Panc1 (cell line): ENCODE measurements at regions not wholly inside any gene's neighbourhood (a gene's known extent, or its start where the extent isn't known, plus 50 kb on each side); places are given as distances from the start of the nearest gene placed in this dataset.

Source experiments
- ATAC-seq: fragments of 200-7000 bp; cut with Tn5 transposase; 2 replicates; pipeline ENCODE4 v1.9.1; 2020; ENCODE audit warnings: mild to moderate bottlenecking, moderate library complexity
- BruUV-seq: library from RNA; stranded (reverse); fragments of 400-500 nt; replicated peaks from 2 replicates; lab custom pipeline; 2021; lab: Mats Ljungman, UMichigan
- CTCF ChIA-PET: fragments of 300-600 bp; sonication (Branson Sonifier 250); formaldehyde crosslinking; loops from one replicate; lab custom pipeline; 2022; ENCODE audit warnings: antibody characterized with exemption; lab: Charles Lee
- POLR2A ChIA-PET: fragments of 300-600 bp; sonication (Branson Sonifier 250); formaldehyde crosslinking; loops from one replicate; lab custom pipeline; 2022; ENCODE audit warnings: antibody characterized with exemption; lab: Charles Lee
- DNase-seq: peaks from one replicate; pipeline ENCODE4 v3.0.0-alpha.2; 2010; ENCODE audit warnings: low read depth, low spot score
- H3K27ac ChIP-seq: 2 replicates; pipeline ENCODE4 v1.5.1; 2011; ENCODE audit warnings: mild to moderate bottlenecking, low read length, inconsistent platforms
- H3K27me3 ChIP-seq: fragments of 200-500 bp; sonication (Bioruptor generic); 2 replicates; pipeline ENCODE4 v1.6.0; 2014; ENCODE audit warnings: low read length, inconsistent platforms; ENCODE audit not compliant: control insufficient read depth, insufficient read depth
- H3K36me3 ChIP-seq: fragments of 200-500 bp; sonication (Bioruptor generic); 2 replicates; pipeline ENCODE4 v1.5.1; 2014; ENCODE audit warnings: inconsistent platforms, mild to moderate bottlenecking, low read length, moderate library complexity; ENCODE audit not compliant: control insufficient read depth, insufficient read depth
- H3K4me1 ChIP-seq: 2 replicates; pipeline ENCODE4 v1.5.1; 2011; ENCODE audit warnings: inconsistent platforms, mild to moderate bottlenecking, low read length, moderate library complexity; ENCODE audit not compliant: control insufficient read depth, insufficient read depth
- H3K4me3 ChIP-seq, 2 experiments: 2 replicates each; pipeline ENCODE4 v1.5.1; 2011 to 2012; ENCODE audit warnings: low read depth in 2 of 2, low read length in 2 of 2, mild to moderate bottlenecking in 2 of 2, inconsistent platforms in 1 of 2, moderate library complexity in 1 of 2
- H3K9me3 ChIP-seq: fragments of 200-500 bp; sonication (Bioruptor generic); 2 replicates; pipeline ENCODE4 v1.5.1; 2014; ENCODE audit warnings: low read depth, mild to moderate bottlenecking, inconsistent platforms, low read length, moderate library complexity; ENCODE audit not compliant: control insufficient read depth, insufficient read depth
- POLR2AphosphoS5 ChIP-seq: IDR thresholded peaks from 2 replicates; pipeline ENCODE4 v1.6.1; 2012; ENCODE audit warnings: mild to moderate bottlenecking, low read depth, low read length, moderate library complexity
- SIN3A ChIP-seq: IDR thresholded peaks from 2 replicates; pipeline ENCODE4 v1.6.1; 2012; ENCODE audit warnings: low read depth, mild to moderate bottlenecking, low read length, moderate library complexity, borderline replicate concordance; ENCODE audit not compliant: insufficient read depth
- TCF7L2 ChIP-seq: IDR thresholded peaks from 2 replicates; pipeline ENCODE4 v1.6.1; 2011; ENCODE audit warnings: mild to moderate bottlenecking, low read depth, low read length, inconsistent platforms
- in situ Hi-C: cut with HindIII; loops from 2 replicates; pipeline ENCODE4 v1.10.0; 2016; ENCODE audit warnings: low sequenced_read_pairs, low pct_unique_long_range_greater_than_20kb
- intact Hi-C: fragments of 100-400 bp; cut with micrococcal nuclease; formaldehyde crosslinking; loops from one replicate; pipeline ENCODE4 v1.10.0; 2022; ENCODE audit not compliant: unreplicated experiment
- TF ChIP-seq, protein P1 (sequence below), 2 experiments: IDR thresholded peaks; 2 replicates each; pipeline ENCODE4 v1.6.1; 2011 to 2012; ENCODE audit warnings: low read depth in 2 of 2, control low read depth in 1 of 2, low read length in 1 of 2, mild to moderate bottlenecking in 1 of 2, moderate library complexity in 1 of 2; ENCODE audit not compliant: insufficient read depth in 1 of 2
- TF ChIP-seq, protein P2 (sequence below): fragments of 450-650 bp; IDR thresholded peaks from 2 replicates; pipeline ENCODE4 v1.5.1; 2017; ENCODE audit warnings: mild to moderate bottlenecking

DNA sequence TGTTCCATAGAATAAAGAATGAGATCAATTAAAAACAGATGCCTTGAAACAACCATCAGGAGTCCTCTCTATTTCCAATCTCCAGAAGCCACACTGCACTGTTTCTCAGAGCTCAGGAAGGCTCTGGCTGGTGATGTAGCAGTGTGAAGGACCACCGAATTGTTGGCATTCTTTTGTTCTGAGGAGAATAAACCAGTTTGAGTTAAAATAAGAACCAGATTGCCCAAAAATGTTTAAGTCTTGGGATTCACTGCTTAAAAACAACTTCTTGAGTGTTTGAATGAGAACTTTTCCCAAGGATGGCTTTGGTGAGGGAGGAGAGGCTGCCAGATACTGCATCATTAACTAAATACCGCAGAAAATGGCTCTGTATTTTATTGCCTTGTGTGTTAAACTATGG, 341.2 kb downstream of the C12orf75 start:
- CTCF ChIA-PET: no interaction called here

DNA sequence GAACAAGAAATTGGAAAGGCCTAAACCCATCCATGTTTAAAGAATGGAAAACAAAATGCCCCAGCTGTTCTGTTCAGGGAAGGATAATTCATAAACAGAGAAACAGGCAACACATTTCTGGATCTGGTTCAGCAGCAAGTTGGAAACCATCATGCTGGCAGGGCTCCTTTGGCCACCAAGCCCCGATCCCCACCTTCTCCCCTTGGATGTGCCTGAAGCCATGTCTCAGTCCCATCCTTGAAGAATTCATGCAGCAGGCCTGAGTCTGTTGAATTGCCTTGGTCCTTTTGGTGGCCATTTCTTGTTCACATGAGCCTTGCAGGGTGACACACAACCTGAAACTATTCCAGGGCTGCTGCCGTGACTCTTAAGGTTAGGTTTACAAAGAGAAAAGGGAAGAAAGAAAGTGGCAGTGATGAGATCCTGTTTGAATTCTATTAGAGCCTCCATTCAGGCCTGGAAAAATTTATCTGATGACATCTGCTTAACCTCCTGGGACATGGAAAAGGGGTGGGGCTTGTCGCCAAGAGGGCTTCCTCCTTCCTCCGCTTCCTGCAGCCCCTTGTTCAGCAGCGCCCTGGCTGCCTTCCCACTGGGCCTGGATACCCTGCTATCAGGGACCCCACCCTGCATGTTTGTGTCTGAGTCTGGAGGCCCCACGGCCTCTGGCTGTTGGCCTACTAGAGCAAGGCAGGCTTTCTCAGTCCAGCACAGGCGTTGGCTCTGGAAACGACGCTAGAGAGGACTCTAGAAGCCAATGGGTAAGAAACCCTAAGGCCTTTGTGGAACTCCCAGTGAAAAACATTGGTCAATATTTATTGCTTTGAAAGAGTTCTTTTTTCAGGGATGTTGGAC, 341.9 kb downstream of the C12orf75 start:
- TF ChIP-seq, protein P1, sequence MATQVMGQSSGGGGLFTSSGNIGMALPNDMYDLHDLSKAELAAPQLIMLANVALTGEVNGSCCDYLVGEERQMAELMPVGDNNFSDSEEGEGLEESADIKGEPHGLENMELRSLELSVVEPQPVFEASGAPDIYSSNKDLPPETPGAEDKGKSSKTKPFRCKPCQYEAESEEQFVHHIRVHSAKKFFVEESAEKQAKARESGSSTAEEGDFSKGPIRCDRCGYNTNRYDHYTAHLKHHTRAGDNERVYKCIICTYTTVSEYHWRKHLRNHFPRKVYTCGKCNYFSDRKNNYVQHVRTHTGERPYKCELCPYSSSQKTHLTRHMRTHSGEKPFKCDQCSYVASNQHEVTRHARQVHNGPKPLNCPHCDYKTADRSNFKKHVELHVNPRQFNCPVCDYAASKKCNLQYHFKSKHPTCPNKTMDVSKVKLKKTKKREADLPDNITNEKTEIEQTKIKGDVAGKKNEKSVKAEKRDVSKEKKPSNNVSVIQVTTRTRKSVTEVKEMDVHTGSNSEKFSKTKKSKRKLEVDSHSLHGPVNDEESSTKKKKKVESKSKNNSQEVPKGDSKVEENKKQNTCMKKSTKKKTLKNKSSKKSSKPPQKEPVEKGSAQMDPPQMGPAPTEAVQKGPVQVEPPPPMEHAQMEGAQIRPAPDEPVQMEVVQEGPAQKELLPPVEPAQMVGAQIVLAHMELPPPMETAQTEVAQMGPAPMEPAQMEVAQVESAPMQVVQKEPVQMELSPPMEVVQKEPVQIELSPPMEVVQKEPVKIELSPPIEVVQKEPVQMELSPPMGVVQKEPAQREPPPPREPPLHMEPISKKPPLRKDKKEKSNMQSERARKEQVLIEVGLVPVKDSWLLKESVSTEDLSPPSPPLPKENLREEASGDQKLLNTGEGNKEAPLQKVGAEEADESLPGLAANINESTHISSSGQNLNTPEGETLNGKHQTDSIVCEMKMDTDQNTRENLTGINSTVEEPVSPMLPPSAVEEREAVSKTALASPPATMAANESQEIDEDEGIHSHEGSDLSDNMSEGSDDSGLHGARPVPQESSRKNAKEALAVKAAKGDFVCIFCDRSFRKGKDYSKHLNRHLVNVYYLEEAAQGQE (IDR thresholded peaks at IDR 0.05; ENCODE audit: insufficient read depth in 1 of 2, low read depth in 2 of 2, low read length in 1 of 2): no peak
- TF ChIP-seq, protein P2, sequence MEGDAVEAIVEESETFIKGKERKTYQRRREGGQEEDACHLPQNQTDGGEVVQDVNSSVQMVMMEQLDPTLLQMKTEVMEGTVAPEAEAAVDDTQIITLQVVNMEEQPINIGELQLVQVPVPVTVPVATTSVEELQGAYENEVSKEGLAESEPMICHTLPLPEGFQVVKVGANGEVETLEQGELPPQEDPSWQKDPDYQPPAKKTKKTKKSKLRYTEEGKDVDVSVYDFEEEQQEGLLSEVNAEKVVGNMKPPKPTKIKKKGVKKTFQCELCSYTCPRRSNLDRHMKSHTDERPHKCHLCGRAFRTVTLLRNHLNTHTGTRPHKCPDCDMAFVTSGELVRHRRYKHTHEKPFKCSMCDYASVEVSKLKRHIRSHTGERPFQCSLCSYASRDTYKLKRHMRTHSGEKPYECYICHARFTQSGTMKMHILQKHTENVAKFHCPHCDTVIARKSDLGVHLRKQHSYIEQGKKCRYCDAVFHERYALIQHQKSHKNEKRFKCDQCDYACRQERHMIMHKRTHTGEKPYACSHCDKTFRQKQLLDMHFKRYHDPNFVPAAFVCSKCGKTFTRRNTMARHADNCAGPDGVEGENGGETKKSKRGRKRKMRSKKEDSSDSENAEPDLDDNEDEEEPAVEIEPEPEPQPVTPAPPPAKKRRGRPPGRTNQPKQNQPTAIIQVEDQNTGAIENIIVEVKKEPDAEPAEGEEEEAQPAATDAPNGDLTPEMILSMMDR: no peak
- Histone ChIP-seq H3K9me3 (no peaks in the 10 kb centered on the region), H3K27me3 (no peaks in the 10 kb centered on the region), H3K36me3 (no peaks in the 10 kb centered on the region), H3K27ac (no peak overlapping the region), H3K4me1 (no peaks in the 10 kb centered on the region), H3K4me3 (no peak overlapping the region)
- ATAC-seq: no peak
- ChIA-PET POLR2A (no interaction called here), CTCF (no interaction called here)
- intact Hi-C loops: no loop called here
- no TSS peak for BruUV-seq
- no peak for DNase-seq
- in situ Hi-C loops: no loop called here

More for the DNA sequence above, 341.2 kb downstream of the C12orf75 start:
- no peak for TF ChIP-seq SIN3A
- TF ChIP-seq TCF7L2: no peak
- TF ChIP-seq POLR2AphosphoS5: no peak
- TF ChIP-seq, protein P1 (IDR thresholded peaks at IDR 0.05; ENCODE audit: insufficient read depth in 1 of 2, low read depth in 2 of 2, low read length in 1 of 2): no peak
- TF ChIP-seq, protein P2: no peak
- intact Hi-C loops: no loop called here
- Histone ChIP-seq H3K27me3 (no peaks in the 10 kb centered on the region), H3K4me3 (no peak overlapping the region), H3K9me3 (no peaks in the 10 kb centered on the region), H3K27ac (no peak overlapping the region), H3K4me1 (no peaks in the 10 kb centered on the region), H3K36me3 (no peaks in the 10 kb centered on the region)
- in situ Hi-C loops: no loop called here
- POLR2A ChIA-PET: interaction anchor here (0.5 kb wide), 1 partner anchor 95 kb away, joined by 3 read pairs; no protein-coding TSS in a partner anchor
- ATAC-seq (no peak), DNase-seq (no peak)
- BruUV-seq: no TSS peak
